B cell (primary cell): ENCODE measurements at regions not wholly inside any gene's neighbourhood (a gene's known extent, or its start where the extent isn't known, plus 50 kb on each side); places are given as distances from the start of the nearest gene placed in this dataset.

Source experiments
- ATAC-seq: fragments of 200-7000 bp; cut with Tn5 transposase; one replicate; pipeline ENCODE4 v1.10.0; 2021; ENCODE audit warnings: low read depth, mild to moderate bottlenecking, moderate number of reproducible peaks, moderate library complexity
- CTCF ChIA-PET: fragments of 350-600 bp; sonication (Branson Sonifier 250); formaldehyde crosslinking; loops from one replicate; lab custom pipeline; 2021; ENCODE audit warnings: antibody characterized with exemption, inconsistent platforms; lab: Charles Lee
- POLR2A ChIA-PET: fragments of 350-600 bp; sonication (Branson Sonifier 250); formaldehyde crosslinking; loops from one replicate; lab custom pipeline; 2021; ENCODE audit warnings: antibody characterized with exemption; lab: Charles Lee
- DNase-seq: peaks from one replicate; pipeline ENCODE4 v3.0.0; 2013
- H2AFZ ChIP-seq: 2 replicates; pipeline ENCODE4 v1.6.1; 2012; ENCODE audit warnings: mild to moderate bottlenecking, low read depth, low read length; ENCODE audit not compliant: insufficient read depth, poor library complexity, severe bottlenecking
- H3K27ac ChIP-seq, 2 donors: 1 replicate in 1 of 2; 2 replicates in 1 of 2; pipeline ENCODE4 v1.5.1; 2012 to 2013; ENCODE audit warnings: low read length in 2 of 2, mild to moderate bottlenecking in 2 of 2, moderate library complexity in 1 of 2
- H3K27me3 ChIP-seq, 4 experiments: fragments of 200-600 bp in 1 of 4; sonication (generic) in 1 of 4; replicated peaks in 1 of 4; 1 replicate in 2 of 4; 2 replicates in 2 of 4; pipeline versions ENCODE4 v1.6.1 to v1.7.0; 2013 to 2016; ENCODE audit warnings: low read length in 3 of 4, mild to moderate bottlenecking in 2 of 4, mixed read lengths in 1 of 4, moderate library complexity in 1 of 4; ENCODE audit not compliant: insufficient read depth in 4 of 4, control insufficient read depth in 3 of 4; ENCODE audit errors: control extremely low read depth in 1 of 4
- H3K36me3 ChIP-seq, 2 experiments: replicated peaks in 1 of 2; 1 replicate in 1 of 2; 2 replicates in 1 of 2; pipeline versions ENCODE4 v1.6.1 to v1.7.1; 2013; ENCODE audit warnings: low read length in 1 of 2; ENCODE audit not compliant: insufficient read depth in 2 of 2, control insufficient read depth in 1 of 2; ENCODE audit errors: control extremely low read depth in 1 of 2, extremely low read depth in 1 of 2
- H3K4me1 ChIP-seq, 2 donors: fragments of 200-600 bp in 1 of 2; sonication (generic) in 1 of 2; 1 replicate in 1 of 2; 2 replicates in 1 of 2; pipeline versions ENCODE4 v1.5.1 to v1.6.1; 2013 to 2017; ENCODE audit warnings: low read length in 2 of 2; ENCODE audit not compliant: control insufficient read depth in 2 of 2, insufficient read depth in 2 of 2
- H3K4me2 ChIP-seq: replicated peaks from 2 replicates; pipeline ENCODE3; 2012; ENCODE audit warnings: mild to moderate bottlenecking, low read depth, low read length; ENCODE audit not compliant: poor library complexity, severe bottlenecking
- H3K4me3 ChIP-seq, 5 experiments: fragments of 200-600 bp in 1 of 5; sonication (generic) in 1 of 5; 1 replicate in 3 of 5; 2 replicates in 2 of 5; pipeline versions ENCODE4 v1.5.1 to v1.7.0; 2011 to 2016; ENCODE audit warnings: low read length in 4 of 5, mild to moderate bottlenecking in 4 of 5, low read depth in 2 of 5, control low read depth in 1 of 5, moderate library complexity in 1 of 5; ENCODE audit not compliant: insufficient read depth in 1 of 5; ENCODE audit errors: control extremely low read depth in 1 of 5, extremely low read depth in 1 of 5
- H3K79me2 ChIP-seq: fragments of 200-600 bp; sonication (generic); one replicate; pipeline ENCODE4 v1.6.0; 2016; ENCODE audit warnings: low read length; ENCODE audit not compliant: control insufficient read depth, insufficient read depth
- H3K9ac ChIP-seq: fragments of 200-600 bp; sonication (generic); 2 replicates; pipeline ENCODE4 v1.6.1; 2017; ENCODE audit warnings: mild to moderate bottlenecking, low read length, moderate library complexity
- H3K9me3 ChIP-seq, 3 donors: one replicate each; pipeline versions ENCODE4 v1.6.1 to v1.7.1; 2013; ENCODE audit warnings: low read length in 2 of 3; ENCODE audit not compliant: control insufficient read depth in 2 of 3, insufficient read depth in 1 of 3; ENCODE audit errors: control extremely low read depth in 1 of 3
- H4K20me1 ChIP-seq: 2 replicates; pipeline ENCODE4 v1.6.0; 2012; ENCODE audit warnings: mild to moderate bottlenecking, low read length; ENCODE audit not compliant: insufficient read depth, control insufficient read depth, poor library complexity, severe bottlenecking
- H3K27ac Mint-ChIP-seq: one replicate; pipeline ENCODE4 v1.8.0; 2021; ENCODE audit warnings: mixed read lengths
- H3K27me3 Mint-ChIP-seq: one replicate; pipeline ENCODE4 v1.8.0; 2021; ENCODE audit warnings: mixed read lengths
- H3K4me1 Mint-ChIP-seq: one replicate; pipeline ENCODE4 v1.8.0; 2021; ENCODE audit warnings: mixed read lengths
- H3K4me3 Mint-ChIP-seq: one replicate; pipeline ENCODE4 v1.8.0; 2021; ENCODE audit warnings: mixed read lengths
- H3K9me3 Mint-ChIP-seq: one replicate; pipeline ENCODE4 v1.8.0; 2022; ENCODE audit warnings: mixed read lengths; ENCODE audit not compliant: insufficient read depth
- EZH2 ChIP-seq: IDR thresholded peaks from 2 replicates; pipeline ENCODE4 v1.6.1; 2012; ENCODE audit warnings: borderline replicate concordance, low read depth, mild to moderate bottlenecking, moderate library complexity, low read length; ENCODE audit not compliant: insufficient read depth, poor library complexity, severe bottlenecking
- WGBS: methylation state at CpG from one replicate; pipeline ENCODE4 v1.1.5; 2013; ENCODE audit warnings: missing lambda C conversion rate; ENCODE audit not compliant: insufficient coverage; 5-methylcytosine and 5-hydroxymethylcytosine counted together
- intact Hi-C: fragments of 100-400 bp; cut with micrococcal nuclease; formaldehyde crosslinking; loops from one replicate; pipeline ENCODE4 v1.10.0; 2022
- TF ChIP-seq, protein P1 (sequence below): fragments of 200-600 bp; IDR thresholded peaks from one replicate; pipeline ENCODE4 v1.8.0; 2022; ENCODE audit warnings: antibody characterized with exemption, mild to moderate bottlenecking

GRCh38 chr18:70387027-70387426, 98.2 kb downstream of the SOCS6 start:
- Histone ChIP-seq H3K9ac (no peak overlapping the region), H3K79me2 (no peaks in the 10 kb centered on the region), H3K27me3 (no peaks in the 10 kb centered on the region), H2AFZ (no peak overlapping the region), H3K4me2 (no peak overlapping the region), H3K36me3 (no peaks in the 10 kb centered on the region), H3K9me3 (no peaks in the 10 kb centered on the region), H4K20me1 (no peaks in the 10 kb centered on the region), H3K4me1 (no peaks in the 10 kb centered on the region), H3K27ac (no peak overlapping the region), H3K4me3 (no peak overlapping the region)
- no peak overlapping the region for H3K4me3 Mint-ChIP-seq
- no peaks in the 10 kb centered on the region for H3K27me3 Mint-ChIP-seq
- DNase-seq, result no peak
- no peaks in the 10 kb centered on the region for H3K9me3 Mint-ChIP-seq
- no peaks in the 10 kb centered on the region for H3K4me1 Mint-ChIP-seq
- no CpG with 5 or more reads among the region's 1 CpG for WGBS
- H3K27ac Mint-ChIP-seq, result no peak overlapping the region
- ChIA-PET POLR2A (no interaction called here), CTCF (interaction anchor here (0.5 kb wide), 1 partner anchor 34 kb away, joined by 7 read pairs; no protein-coding TSS in a partner anchor)
- intact Hi-C loops, result no loop called here
- TF ChIP-seq, protein P1, sequence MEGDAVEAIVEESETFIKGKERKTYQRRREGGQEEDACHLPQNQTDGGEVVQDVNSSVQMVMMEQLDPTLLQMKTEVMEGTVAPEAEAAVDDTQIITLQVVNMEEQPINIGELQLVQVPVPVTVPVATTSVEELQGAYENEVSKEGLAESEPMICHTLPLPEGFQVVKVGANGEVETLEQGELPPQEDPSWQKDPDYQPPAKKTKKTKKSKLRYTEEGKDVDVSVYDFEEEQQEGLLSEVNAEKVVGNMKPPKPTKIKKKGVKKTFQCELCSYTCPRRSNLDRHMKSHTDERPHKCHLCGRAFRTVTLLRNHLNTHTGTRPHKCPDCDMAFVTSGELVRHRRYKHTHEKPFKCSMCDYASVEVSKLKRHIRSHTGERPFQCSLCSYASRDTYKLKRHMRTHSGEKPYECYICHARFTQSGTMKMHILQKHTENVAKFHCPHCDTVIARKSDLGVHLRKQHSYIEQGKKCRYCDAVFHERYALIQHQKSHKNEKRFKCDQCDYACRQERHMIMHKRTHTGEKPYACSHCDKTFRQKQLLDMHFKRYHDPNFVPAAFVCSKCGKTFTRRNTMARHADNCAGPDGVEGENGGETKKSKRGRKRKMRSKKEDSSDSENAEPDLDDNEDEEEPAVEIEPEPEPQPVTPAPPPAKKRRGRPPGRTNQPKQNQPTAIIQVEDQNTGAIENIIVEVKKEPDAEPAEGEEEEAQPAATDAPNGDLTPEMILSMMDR, result no peak
- TF ChIP-seq EZH2, result no peak
- no peak for ATAC-seq

GRCh38 chr18:70386582-70386981, 97.7 kb downstream of the SOCS6 start:
- intact Hi-C loops, result no loop called here
- ChIA-PET POLR2A (no interaction called here), CTCF (interaction anchor here (0.5 kb wide), 1 partner anchor 34 kb away, joined by 7 read pairs; no protein-coding TSS in a partner anchor)
- Histone ChIP-seq H3K4me1 (no peaks in the 10 kb centered on the region), H3K4me3 (no peak overlapping the region), H4K20me1 (no peaks in the 10 kb centered on the region), H3K9me3 (no peaks in the 10 kb centered on the region), H3K9ac (no peak overlapping the region), H2AFZ (no peak overlapping the region), H3K36me3 (no peaks in the 10 kb centered on the region), H3K27me3 (no peaks in the 10 kb centered on the region), H3K27ac (no peak overlapping the region), H3K79me2 (no peaks in the 10 kb centered on the region), H3K4me2 (no peak overlapping the region)
- TF ChIP-seq, protein P1, result no peak
- H3K27me3 Mint-ChIP-seq, result no peaks in the 10 kb centered on the region
- no peak for DNase-seq
- H3K27ac Mint-ChIP-seq, result no peak overlapping the region
- no peaks in the 10 kb centered on the region for H3K4me1 Mint-ChIP-seq
- H3K9me3 Mint-ChIP-seq, result no peaks in the 10 kb centered on the region
- 95% methylated on average over 2 of the region's 3 CpGs for WGBS
- H3K4me3 Mint-ChIP-seq, result no peak overlapping the region
- no peak for ATAC-seq
